DOHH2 (cell line): ENCODE measurements at regions not wholly inside any gene's neighbourhood (a gene's known extent, or its start where the extent isn't known, plus 50 kb on each side); places are given as distances from the start of the nearest gene placed in this dataset.

Experiments
- H3F3A ChIP-seq: fragments of 200-600 bp; sonication (generic), shearing (Covaris generic); 2 replicates; pipeline ENCODE4 v1.6.0; 2016; ENCODE audit warnings: antibody characterized with exemption, mild to moderate bottlenecking; ENCODE audit not compliant: control insufficient read depth, insufficient read depth
- H3K27ac ChIP-seq: fragments of 200-600 bp; sonication (generic); 2 replicates; pipeline ENCODE4 v1.5.1; 2014; ENCODE audit warnings: low read depth, mild to moderate bottlenecking, low read length, moderate library complexity
- H3K27me3 ChIP-seq: fragments of 200-600 bp; sonication (generic); 2 replicates; pipeline ENCODE4 v1.6.1; 2014; ENCODE audit warnings: mild to moderate bottlenecking, low read length, mixed read lengths; ENCODE audit not compliant: control insufficient read depth
- H3K36me3 ChIP-seq: fragments of 200-600 bp; sonication (generic); 2 replicates; pipeline ENCODE4 v1.6.1; 2014; ENCODE audit warnings: mild to moderate bottlenecking, low read length, moderate library complexity, mixed read lengths; ENCODE audit not compliant: control insufficient read depth
- H3K4me1 ChIP-seq: fragments of 200-600 bp; sonication (generic); 2 replicates; pipeline ENCODE4 v1.6.1; 2014; ENCODE audit warnings: mild to moderate bottlenecking, low read length, mixed read lengths; ENCODE audit not compliant: control insufficient read depth
- H3K4me2 ChIP-seq: fragments of 200-600 bp; sonication (generic); 2 replicates; pipeline ENCODE4 v1.6.0; 2014; ENCODE audit warnings: mild to moderate bottlenecking, low read length, moderate library complexity
- H3K4me3 ChIP-seq: fragments of 200-600 bp; sonication (generic); 2 replicates; pipeline ENCODE4 v1.5.1; 2014; ENCODE audit warnings: mild to moderate bottlenecking, low read length, mixed read lengths
- H3K79me2 ChIP-seq: fragments of 200-600 bp; sonication (generic); 2 replicates; pipeline ENCODE4 v1.6.1; 2014; ENCODE audit warnings: mild to moderate bottlenecking, low read length, mixed read lengths; ENCODE audit not compliant: control insufficient read depth
- H3K9me2 ChIP-seq: fragments of 200-600 bp; sonication (generic); replicated peaks from 2 replicates; pipeline ENCODE4 v1.6.1; 2014; ENCODE audit warnings: mild to moderate bottlenecking, low read length, mixed read lengths; ENCODE audit not compliant: control insufficient read depth
- H3K9me3 ChIP-seq: fragments of 200-600 bp; sonication (generic); 2 replicates; pipeline ENCODE4 v1.6.1; 2014; ENCODE audit warnings: antibody characterized with exemption, low read length, mixed read lengths; ENCODE audit not compliant: control insufficient read depth, insufficient read depth
- H4K20me1 ChIP-seq: fragments of 200-600 bp; sonication (generic); 2 replicates; pipeline ENCODE4 v1.6.0; 2014; ENCODE audit warnings: low read depth, mild to moderate bottlenecking, antibody characterized with exemption, low read length, moderate library complexity; ENCODE audit not compliant: control insufficient read depth, insufficient read depth
- CTCF ChIP-seq: fragments of 200-600 bp; sonication (generic); IDR thresholded peaks from one replicate; pipeline ENCODE4 v1.5.1; 2014; ENCODE audit warnings: antibody characterized with exemption, mild to moderate bottlenecking, low read depth, low read length; ENCODE audit not compliant: poor library complexity, severe bottlenecking
- EZH2phosphoT487 ChIP-seq: fragments of 200-600 bp; sonication (generic); IDR thresholded peaks from 2 replicates; pipeline ENCODE4 v1.6.1; 2017; ENCODE audit warnings: borderline replicate concordance, mild to moderate bottlenecking, antibody characterized with exemption, low read length, moderate library complexity, mixed read lengths

GRCh38 chr7:1292972-1293830 is 60.5 kb downstream of the UNCX start:
- Histone ChIP-seq H4K20me1 (no peaks in the 10 kb centered on the region), H3K27me3 (no peaks in the 10 kb centered on the region), H3K9me3 (no peaks in the 10 kb centered on the region), H3K9me2 (no peaks in the 10 kb centered on the region), H3K27ac (no peak overlapping the region), H3K4me2 (no peak overlapping the region), H3K4me3 (no peak overlapping the region), H3K36me3 (no peaks in the 10 kb centered on the region), H3K4me1 (no peaks in the 10 kb centered on the region), H3K79me2 (no peaks in the 10 kb centered on the region), H3F3A (no peaks in the 10 kb centered on the region)
- TF ChIP-seq CTCF: no peak
- TF ChIP-seq EZH2phosphoT487: no peak

DNA sequence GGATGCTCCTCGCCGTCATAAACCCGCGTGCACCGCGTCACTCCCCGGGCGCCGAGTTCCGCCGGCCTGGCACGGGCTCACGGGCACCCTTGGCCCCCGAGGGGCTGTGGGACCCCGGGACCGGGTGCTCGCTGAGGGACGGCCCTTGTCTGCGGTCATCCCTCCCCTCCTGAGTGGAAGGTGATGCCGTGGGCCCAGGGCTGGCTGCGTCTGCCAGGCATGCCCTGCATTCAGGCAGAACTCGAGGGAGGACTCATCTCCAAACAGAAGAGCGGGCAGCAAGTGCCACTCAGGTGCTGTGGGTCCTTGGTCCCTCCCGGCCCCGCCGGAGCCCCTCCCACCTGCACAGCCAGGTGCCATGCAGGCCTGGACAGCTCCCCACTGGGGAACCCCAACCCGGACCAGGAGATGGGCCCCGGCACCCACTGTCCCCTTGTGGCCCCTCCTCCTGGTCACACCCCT is 61.3 kb downstream of the UNCX start:
- Histone ChIP-seq H3K27ac (no peak overlapping the region), H3K4me1 (no peaks in the 10 kb centered on the region), H3K27me3 (no peaks in the 10 kb centered on the region), H3K4me3 (no peak overlapping the region), H3F3A (no peaks in the 10 kb centered on the region), H3K9me3 (no peaks in the 10 kb centered on the region), H3K36me3 (no peaks in the 10 kb centered on the region), H3K4me2 (no peak overlapping the region), H4K20me1 (no peaks in the 10 kb centered on the region), H3K79me2 (no peaks in the 10 kb centered on the region), H3K9me2 (no peaks in the 10 kb centered on the region)
- no peak for TF ChIP-seq EZH2phosphoT487
- no peak for TF ChIP-seq CTCF

GRCh38 chr7:1295776-1296355 is 63.2 kb downstream of the UNCX start:
- TF ChIP-seq EZH2phosphoT487 (no peak), CTCF (no peak)
- Histone ChIP-seq H3K79me2 (no peaks in the 10 kb centered on the region), H3K9me3 (no peaks in the 10 kb centered on the region), H3K36me3 (no peaks in the 10 kb centered on the region), H4K20me1 (no peaks in the 10 kb centered on the region), H3K27ac (no peak overlapping the region), H3K4me3 (no peak overlapping the region), H3K9me2 (no peaks in the 10 kb centered on the region), H3K27me3 (no peaks in the 10 kb centered on the region), H3F3A (no peaks in the 10 kb centered on the region), H3K4me2 (no peak overlapping the region), H3K4me1 (no peaks in the 10 kb centered on the region)
